ENCODE measurements at regions not wholly inside any gene's neighbourhood (a gene's known extent, or its start where the extent isn't known, plus 50 kb on each side); places are given as distances from the start of the nearest gene placed in this dataset.
"Not testable (repeated sequence)": the region's sequence is repeated elsewhere in the genome, so short reads cannot be mapped to it uniquely, and the experiment has no call there.

DNA sequence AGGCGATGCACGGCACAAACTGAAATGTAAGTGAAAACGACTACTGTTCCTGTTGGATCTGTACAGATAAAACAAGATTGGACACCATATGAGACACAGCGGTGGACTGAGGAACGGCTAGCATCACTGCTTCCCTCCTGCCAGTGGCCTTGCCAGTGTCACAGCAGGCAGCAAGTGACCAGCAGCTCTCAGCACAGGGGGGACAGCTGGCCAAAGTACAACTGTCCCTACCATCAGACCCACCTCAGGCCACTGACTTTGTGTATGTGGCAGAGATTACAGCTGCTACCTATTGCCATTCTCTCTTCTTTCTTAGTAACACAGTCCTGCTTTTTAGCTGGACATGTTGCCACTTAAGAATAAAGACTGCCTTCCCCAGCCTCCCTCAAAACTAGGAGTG, 80.0 kb upstream of the SLC66A3 start:
- DNase-seq = no peak

DNA sequence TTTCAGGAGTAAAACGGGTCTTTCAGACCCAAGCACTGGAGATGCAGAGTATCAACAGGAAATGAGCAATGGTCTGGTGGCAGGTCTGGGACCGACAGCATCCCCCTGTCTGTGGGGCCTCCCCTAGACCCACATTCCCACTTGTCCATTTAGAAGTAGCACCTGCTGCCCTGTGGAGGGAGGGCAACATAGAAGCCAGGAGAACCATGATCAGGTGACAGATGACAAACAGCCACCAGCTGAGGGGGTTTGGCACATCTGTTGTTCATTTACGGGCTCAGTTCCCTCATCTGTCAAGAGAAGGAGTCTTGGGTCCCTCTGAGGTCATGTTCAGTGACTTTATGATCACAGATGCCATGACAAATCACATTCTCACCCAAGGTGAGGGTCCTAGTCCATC, 77.9 kb upstream of the SLC66A3 start:
- no peak for DNase-seq

GRCh38 chr2:11079136-11079824, 76.0 kb upstream of the SLC66A3 start:
- DNase-seq = no peak

GRCh38 chr2:11080253-11081115, 74.8 kb upstream of the SLC66A3 start:
- DNase-seq = peak; percentile 51

- no peak for DNase-seq
Observed at GRCh38 chr2:11082880-11083279, 72.4 kb upstream of the SLC66A3 start.

- not testable (repeated sequence) for DNase-seq
Observed at GRCh38 chr2:11088821-11089220, 66.4 kb upstream of the SLC66A3 start.

DNA sequence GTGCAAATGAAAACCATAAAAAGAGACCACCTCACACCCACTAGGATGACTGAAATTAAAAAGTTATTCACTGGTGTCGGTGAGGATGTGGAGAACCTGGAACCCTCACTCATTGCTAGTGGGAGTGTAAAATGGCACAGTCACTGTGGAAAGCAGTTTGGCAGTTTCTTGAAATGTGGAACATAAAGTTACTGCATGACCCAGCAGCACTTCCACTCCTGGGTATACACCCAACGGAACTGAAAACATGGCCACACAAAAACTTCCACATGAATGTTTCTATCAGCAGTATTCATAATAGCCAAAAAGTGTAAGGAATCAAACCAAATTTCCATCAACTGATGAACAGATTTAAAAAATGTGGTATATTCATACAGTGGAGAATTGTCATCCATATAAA, 65.1 kb upstream of the SLC66A3 start:
- no peak for DNase-seq

DNA sequence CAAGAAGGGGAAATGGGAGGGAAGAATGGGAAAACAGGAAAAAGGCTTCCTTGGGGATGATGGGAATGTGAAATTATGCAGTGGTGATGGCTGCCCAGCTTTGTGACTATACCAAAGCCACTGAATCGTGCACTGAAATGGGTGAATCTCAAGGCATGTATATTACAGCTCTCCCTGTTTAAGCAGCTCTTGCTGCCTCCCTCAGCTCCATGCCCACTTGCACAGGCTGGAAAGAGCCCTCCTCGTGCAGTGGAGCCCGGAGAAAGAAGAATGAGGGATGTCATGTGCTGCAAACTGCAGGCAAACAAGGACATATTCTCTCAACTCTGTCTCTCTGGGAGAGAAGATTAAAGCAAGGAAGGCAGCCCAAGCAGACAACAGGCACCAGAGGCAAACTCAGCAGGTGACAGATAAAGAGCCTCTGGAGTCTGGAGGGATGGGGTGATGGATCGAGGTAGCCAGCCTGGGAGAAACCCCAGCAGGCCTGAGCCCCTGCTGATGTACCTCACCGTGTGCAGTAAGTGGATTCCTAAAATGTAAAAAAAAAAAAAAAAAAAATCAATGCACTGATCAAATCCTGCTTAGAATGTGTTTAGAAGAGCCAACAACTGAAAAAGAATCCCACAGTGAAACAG, 62.4 kb upstream of the SLC66A3 start:
- DNase-seq = no peak

- DNase-seq = no peak
Observed at GRCh38 chr2:11093467-11093866, 61.8 kb upstream of the SLC66A3 start.

DNA sequence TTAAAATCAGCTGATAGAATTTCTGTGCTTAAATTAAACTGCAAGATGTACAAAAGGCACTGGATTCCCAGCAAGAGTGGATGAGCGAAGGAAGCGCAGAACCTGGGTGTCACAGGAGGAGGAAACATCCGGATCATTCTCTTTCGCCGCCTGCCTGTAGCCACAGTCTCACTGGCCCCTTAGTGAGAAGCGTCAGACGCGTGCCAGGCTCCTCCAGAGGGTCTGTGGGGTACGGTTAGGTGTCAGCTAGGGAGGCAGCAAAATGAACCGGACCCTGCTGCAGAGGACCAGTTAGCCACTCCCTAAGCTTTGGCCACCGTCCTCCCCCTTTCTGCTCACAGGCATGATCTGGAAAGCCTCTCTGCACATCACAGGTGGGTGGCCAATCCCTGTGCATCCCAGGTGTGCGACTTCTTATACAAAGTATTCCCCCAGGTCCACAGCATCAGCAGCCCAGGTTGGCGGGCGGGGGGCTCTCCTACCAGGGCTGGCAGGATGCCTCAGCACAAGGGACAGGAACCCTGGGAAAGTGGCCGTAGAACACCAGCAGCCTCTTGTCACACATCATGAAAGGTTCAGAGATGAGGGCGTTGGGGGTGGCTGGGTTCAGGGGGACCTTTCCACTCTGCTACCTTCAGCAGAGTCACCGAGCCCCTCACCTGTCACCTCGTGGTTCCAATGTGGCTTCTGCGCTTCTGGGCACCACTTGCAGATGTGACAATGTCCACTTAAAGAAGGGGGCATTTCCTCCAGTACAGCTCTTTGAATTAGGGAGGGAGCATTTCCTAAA, 61.1 kb upstream of the SLC66A3 start:
- DNase-seq = no peak

DNA sequence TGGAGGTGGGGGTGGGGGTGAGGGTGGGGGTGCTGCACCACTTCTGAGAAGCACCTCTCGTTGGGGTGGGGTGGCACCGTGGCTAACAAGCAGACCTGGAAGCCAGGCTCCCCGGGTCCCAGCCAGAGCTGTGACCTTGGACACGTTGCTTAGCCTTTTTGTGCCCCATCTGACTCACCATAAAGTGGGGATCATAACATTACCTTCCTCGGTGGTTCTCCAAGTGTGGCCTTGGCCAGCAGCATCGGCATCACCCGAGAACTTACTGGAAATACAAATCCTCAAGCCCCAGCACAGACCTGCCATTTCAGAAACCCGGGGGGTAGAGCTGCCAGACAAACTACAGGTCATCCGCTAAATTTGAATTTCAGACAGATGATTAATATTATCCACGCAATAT, 58.7 kb upstream of the SLC66A3 start:
- DNase-seq = no peak

- no peak for DNase-seq
Observed at GRCh38 chr2:11097038-11097720, 58.1 kb upstream of the SLC66A3 start.

DNA sequence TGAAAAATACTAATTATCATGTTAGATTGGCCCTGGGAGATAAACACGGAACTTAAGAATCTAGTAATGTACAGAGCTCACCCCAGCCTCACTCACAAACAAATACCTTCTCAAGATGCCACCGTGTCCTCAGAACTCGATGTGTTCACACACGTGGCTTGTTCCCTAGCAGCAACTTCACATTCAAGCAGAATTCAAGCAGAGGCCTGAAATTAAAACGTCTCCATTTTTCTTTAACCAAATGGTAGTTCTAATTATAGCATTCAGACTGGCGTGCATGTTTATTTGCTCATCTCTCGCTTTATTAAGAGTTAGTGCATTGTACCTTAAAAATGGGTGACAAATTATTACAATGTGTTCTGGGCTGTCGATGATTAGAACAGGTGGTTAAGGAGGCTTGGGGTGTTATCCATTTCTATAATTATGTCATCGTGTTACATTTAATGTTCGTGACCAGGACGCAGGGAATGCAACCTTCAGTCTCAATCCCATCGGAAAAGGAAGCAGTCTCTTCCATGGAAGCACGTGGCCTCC, 57.3 kb upstream of the SLC66A3 start:
- DNase-seq = peak; percentile 7

GRCh38 chr2:11099122-11100065, 55.9 kb upstream of the SLC66A3 start:
- DNase-seq = no peak

DNA sequence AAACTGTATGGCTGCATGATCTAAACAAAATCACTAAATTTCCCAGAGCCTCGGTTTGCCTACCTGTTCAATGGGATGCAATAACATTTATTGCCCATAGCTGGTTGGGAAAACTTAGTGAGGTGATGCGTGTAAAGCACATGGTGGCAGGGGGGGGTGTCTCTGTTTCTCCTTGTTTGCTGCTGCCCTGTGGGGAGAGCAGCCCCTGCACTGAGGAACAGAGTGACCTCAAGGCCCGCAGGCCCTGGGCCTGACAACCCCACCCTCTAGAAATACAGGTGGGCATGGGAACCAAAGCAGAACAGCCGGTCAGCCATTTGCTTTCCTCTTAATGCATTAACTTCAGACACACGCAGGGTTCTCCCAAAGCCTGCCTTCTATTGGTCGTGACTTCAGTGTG, 55.1 kb upstream of the SLC66A3 start:
- DNase-seq = no peak

DNA sequence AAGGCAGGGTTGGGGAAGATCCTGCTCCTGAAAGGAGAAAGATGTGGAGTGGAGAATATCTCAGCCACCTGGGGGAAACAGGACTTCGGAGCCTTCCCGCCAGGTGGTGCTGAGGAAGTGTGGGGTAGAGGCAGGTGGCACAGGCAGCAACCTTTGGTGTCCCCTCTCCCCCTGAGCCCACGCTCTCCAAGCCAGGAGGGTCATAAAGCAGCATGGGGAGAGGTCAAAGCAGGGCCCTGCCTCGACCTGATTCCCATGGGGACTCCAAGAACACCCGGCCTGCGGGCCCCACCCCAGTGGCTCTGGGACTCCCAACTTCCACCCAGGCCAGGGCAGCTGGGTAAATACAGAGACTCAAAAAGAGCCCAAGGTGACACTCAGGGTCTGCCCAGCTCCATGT, 54.3 kb upstream of the SLC66A3 start:
- no peak for DNase-seq

GRCh38 chr2:11101430-11101829, 53.8 kb upstream of the SLC66A3 start:
- DNase-seq = no peak

DNA sequence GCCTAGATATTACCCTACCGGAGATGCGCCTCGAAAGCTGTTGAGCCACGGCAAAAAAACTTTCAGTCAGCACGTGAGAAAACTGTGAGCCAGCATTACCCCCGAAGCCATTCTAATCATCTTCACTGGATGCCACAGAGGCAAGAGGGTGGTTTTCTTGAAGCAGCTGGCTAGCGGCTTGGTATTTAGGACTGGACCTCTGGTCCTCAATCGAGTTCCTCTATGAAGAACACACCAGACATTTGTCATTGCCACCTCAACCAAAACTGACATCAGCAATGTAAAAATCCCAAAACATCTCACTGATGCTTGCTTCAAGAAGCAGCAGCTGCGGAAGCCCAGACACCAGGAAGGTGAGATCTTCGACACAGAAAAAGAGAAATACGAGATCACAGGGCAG, 52.8 kb upstream of the SLC66A3 start:
- no peak for DNase-seq

DNA sequence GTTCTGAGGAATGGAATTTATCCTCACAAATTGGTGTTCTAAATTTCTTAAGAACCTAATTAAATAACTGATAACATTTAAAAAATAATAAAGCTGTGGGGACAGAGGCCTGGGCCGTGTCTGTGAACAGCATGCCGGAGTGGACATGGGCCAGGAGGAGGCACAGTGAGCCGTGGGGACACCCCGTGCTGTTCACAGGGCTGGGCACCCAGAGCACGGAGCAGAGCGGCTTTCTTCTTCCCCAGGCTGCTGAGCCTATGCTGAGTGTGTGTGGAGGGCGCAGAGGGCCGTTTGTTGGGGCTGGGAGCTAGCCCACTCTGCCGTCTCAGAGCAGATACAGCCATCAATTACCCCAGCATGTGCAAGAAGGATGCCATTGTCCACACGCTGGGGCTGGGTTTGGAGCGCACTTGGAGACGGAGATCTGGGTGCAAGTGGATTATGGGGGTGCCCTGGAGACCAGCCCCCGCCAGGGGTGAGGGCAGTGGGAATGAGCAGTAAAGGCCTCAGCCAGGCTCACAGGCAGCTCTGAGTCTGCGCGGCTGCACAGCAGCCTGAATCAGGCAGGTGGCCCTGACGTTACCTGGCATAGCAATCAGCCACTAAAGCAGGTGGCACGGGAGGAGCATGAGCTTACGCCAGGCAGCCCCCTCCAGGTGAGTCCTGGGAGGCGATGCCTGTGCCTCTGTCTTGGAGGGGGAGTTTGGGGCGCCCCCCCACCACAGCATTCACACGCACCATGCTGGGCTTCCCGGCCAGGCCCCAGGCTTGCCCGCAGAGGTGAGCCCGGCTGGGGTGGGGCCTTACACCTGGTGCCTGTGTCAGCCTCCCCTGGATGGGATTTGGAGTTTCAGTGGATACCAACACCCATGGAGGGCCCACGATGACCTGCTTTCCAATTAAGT, 52.1 kb upstream of the SLC66A3 start:
- DNase-seq = peak; percentile 40
